LHCN-M2 (cell line): ENCODE measurements at regions not wholly inside any gene's neighbourhood (a gene's known extent, or its start where the extent isn't known, plus 50 kb on each side); places are given as distances from the start of the nearest gene placed in this dataset.
"Not testable (repeated sequence)": the region's sequence is repeated elsewhere in the genome, so short reads cannot be mapped to it uniquely, and the experiment has no call there.

ENCODE experiments used
- DNase-seq: peaks from one replicate; pipeline ENCODE4 v3.0.0-alpha.2; 2012; ENCODE audit warnings: low read depth

GRCh38 chr3:194941956-194942511 is 256.4 kb downstream of the FAM43A start:
- DNase-seq = no peak

- DNase-seq = no peak
Measured at GRCh38 chr3:194944526-194944925, 258.8 kb downstream of the FAM43A start.

GRCh38 chr3:194945508-194945907 is 259.8 kb downstream of the FAM43A start:
- DNase-seq = no peak

DNA sequence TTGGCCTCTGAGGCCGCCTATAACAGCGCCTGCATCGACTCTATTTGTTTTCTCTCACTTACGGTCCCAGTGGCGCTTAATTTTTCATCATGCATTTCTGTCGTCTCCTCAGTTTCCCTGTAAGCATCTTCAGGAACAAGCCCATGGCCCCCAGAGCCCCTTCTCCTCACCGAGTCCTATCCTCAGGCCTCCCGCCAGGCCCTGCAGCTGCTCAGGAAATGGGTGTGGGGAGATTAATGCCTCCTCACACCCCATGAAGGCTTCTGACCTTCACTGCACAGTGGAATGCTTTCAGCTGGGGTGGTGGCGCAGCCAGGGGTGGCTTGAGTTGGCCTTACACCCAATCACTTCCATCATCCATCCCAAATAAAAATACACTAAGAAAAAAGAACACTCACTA is 260.4 kb downstream of the FAM43A start:
- DNase-seq = no peak

- no peak for DNase-seq
Measured at GRCh38 chr3:194949592-194949991, 263.9 kb downstream of the FAM43A start.

GRCh38 chr3:194950906-194951628 is 265.4 kb downstream of the FAM43A start:
- no peak for DNase-seq

GRCh38 chr3:194951629-194951920 is 265.9 kb downstream of the FAM43A start:
- not testable (repeated sequence) for DNase-seq

DNA sequence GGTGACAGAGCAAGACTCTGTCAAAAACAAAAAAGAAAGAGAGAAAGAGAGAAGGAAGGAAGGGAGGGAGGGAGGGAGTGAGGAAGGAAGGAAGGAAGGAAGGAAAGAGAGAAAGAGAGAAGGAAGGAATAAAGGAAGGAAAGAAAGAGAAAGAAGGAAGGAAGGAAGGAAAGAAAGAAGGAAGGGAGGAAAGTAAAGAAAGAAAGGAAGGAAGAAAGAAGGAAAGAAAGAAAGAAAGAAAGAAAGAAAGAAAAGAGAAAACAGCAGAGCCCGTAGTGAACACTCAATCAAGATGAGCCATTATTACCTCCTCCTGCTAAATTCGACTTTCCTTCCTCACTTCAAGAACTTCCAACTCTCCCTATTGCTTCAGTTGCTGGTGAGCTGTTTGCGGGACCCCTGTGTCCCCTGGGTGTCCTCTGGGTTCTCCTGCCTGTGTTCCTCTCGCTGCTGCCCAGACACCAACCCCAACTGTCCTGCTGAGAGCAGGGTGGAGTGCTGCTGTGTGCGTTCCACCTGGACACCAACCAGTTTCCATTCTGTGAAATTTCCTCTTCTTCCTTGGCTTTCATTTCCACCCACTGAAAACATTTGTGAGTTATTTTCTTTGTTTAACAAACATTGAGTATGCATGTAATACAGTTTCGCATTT is 266.4 kb downstream of the FAM43A start:
- DNase-seq = no peak

DNA sequence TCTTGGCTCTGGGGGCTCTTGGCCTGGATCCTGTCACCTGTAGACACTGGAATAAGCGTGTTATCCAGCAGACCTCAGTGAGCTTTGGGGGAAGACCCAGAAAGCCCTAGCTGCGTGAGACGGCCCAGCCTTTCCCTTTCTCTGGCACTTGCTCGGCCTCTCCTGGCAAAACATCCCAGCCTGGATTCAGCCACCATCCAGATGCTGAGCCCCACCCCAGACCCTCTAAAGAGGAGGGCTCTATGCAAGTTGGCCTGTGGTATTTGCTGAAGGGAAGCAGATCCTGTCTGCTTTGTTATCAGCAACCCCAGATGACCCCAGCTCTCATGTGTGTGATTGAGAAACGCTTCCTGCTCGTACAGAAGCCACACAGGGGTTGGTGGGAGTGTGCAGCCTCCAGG is 267.2 kb downstream of the FAM43A start:
- DNase-seq = no peak

GRCh38 chr3:194953291-194953690 is 267.6 kb downstream of the FAM43A start:
- no peak for DNase-seq

DNA sequence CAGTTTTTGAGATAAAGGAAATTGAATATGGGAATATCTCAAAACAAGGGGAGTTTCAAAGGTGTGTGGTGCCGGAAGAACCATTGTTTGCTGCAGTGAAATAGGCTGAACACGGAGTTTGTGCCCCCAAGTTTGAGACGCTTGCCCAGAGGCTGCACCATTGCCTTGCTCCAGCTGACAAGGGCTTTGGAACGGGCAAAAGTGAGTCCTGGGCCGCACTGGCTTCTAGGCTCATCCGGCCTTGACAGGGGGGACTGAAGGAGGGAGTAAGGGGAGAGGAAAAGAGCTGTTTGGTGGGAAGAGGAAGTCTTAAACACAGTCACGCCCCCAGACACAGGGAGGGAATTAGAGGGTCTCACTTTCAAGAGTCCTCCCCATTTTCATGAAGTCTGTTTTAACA is 269.9 kb downstream of the FAM43A start:
- DNase-seq = no peak

GRCh38 chr3:194955979-194956696 is 270.5 kb downstream of the FAM43A start:
- no peak for DNase-seq

DNA sequence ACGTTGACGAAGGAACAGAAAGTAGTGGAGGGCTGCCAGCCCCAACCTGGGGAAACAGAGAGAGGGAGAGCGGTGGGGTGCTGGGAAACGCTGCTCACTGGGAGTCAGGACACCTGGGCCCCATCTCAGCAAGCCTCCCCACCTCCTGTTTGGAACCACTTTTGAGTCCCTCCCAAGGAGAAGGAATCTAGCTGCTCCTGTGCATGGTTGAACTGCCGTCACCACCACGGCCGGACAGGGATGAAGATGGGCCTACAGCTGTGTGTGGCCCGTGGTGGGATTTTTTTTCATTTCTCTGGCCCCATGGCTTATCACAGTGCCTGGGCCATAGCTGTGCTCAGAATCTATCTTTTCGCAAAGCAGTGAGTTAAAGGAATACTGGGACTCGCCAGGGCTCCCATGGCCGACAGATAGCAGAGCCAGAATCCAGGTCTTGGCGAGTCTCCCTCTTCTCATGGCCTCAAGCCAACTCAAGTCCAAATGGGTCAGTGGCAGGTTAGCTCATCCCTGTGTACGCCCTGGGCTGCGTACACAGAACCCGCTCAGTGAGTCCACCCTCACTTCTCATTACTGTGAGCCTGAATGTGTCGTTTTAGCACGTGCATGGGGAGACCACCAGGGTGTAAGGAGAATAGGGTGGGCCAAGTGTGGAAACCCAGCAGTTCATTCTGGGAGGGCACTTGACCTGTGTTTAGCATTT is 271.2 kb downstream of the FAM43A start:
- DNase-seq = no peak

- DNase-seq = no peak
Measured at GRCh38 chr3:194957743-194958240, 272.1 kb downstream of the FAM43A start.

DNA sequence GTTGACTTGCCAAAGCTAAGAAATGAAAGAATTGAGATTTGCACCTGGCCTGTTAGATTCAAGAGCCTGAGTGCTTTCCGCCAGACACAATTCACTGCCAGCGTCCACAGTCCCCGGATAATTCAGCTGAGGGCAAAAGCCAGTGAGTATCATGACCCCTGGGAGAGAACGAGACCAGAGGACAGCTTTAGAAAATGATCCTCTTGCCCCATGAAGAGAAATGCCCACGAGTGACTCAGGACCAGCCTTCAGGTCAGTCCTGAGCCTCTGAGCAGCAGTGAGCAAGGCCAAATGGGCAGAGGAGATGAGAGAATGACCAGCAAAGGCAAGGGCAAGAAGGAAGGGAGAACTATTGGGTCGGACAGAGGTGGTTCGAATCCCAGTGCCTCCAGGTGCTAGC is 273.5 kb downstream of the FAM43A start:
- DNase-seq = no peak

DNA sequence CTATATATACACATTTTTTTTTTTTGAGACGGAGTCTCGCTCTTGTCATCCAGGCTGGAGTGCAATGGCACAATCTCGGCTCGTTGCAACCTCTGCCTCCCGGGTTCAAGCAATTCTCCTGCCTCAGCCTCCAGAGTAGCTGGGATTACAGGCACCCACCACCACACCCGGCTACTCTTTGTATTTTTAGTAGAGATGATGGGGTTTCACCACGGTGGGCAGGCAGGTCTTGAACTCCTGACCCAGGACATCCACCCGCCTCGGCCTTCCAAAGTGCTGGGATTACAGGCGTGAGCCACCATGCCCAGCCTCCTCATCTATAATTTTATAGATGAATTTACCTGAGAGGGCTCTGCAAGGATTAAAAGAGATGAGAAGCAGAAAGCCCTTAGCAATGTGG is 274.0 kb downstream of the FAM43A start:
- DNase-seq = not testable (repeated sequence)

DNA sequence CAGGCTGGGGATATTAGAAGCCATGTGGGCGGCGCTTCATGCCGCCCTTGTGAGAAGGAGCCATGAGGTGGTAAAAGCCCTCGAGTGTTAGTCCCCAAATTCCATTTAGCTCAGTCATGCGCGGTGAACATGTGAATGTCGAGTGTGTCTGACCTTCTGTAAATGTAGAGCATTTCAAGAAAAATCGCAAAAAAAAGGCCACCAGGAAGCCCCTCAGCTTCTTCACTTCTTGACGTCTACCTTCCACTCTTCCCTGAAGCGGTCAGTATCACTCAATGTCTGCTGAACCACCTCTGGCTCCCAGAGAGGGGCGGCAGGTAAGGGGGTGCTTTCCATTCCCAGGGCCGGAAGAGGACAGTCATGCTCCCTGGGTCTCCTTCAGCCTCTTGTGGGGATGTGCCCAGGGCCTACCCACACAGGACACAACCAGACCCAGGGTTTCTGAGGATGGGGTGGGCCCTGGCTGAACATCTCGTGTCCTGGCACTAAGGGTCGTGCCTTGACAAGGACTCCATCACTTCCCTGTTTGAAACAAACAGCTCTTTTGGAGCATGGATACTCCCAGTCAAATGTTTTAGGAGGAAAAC is 274.9 kb downstream of the FAM43A start:
- DNase-seq = no peak

- no peak for DNase-seq
Measured at GRCh38 chr3:194961149-194961548, 275.5 kb downstream of the FAM43A start.

DNA sequence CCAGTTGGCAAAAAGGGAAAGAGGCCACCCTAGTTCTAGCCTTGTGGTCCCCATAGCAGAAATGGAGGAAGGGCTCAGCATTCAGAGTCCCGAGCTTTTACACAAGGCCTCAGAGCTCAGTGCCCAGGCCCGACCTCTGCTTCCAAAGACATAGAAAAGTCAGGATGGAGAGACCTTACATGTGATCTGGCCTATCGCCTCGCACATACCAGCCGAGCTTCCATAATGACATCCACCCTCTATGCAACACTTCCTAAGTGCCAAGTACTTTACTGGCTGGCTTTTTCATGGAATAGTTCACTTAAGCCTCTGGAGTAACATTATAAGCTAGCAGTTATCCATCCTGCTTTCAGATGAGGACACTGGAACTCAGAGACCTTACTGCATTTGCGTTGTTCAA is 275.9 kb downstream of the FAM43A start:
- DNase-seq = no peak

DNA sequence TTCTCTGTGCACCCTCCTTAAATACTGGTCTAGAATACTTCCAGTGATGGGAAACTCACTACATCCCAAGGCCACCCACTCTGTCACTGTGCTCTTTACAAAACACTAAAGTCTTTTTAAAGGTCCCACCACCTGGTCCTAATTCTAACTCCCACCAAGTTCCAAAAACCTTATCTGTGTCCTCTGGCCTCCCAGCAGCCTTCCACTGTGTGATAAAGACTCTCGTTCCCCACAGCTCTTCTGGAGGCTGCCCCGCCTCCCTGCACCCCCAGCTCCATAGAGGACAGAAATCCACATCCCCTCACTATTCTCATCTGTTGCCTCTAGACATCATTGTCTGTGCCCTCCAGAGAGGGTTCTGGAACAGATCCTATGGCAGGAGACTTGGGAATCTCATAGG is 276.4 kb downstream of the FAM43A start:
- no peak for DNase-seq

GRCh38 chr3:194964809-194965208 is 279.1 kb downstream of the FAM43A start:
- DNase-seq = no peak
